DND-41 (cell line): ENCODE measurements at regions not wholly inside any gene's neighbourhood (a gene's known extent, or its start where the extent isn't known, plus 50 kb on each side); places are given as distances from the start of the nearest gene placed in this dataset.

ENCODE experiments used
- ATAC-seq: fragments of 200-7000 bp; cut with Tn5 transposase; 3 replicates; pipeline ENCODE4 v1.9.1; 2021; ENCODE audit warnings: low read depth; ENCODE audit not compliant: insufficient read depth
- DNase-seq: peaks from one replicate; pipeline ENCODE4 v3.0.0-alpha.2; 2020
- H2AFZ ChIP-seq: 2 replicates; pipeline ENCODE4 v1.6.0; 2012; ENCODE audit warnings: low read depth, low read length
- H3K27ac ChIP-seq: 2 replicates; pipeline ENCODE4 v1.5.1; 2012; ENCODE audit warnings: low read length, inconsistent platforms
- H3K27me3 ChIP-seq: fragments of 200-600 bp; sonication (generic); 2 replicates; pipeline ENCODE4 v1.6.0; 2012; ENCODE audit warnings: low read length, mild to moderate bottlenecking, inconsistent platforms; ENCODE audit not compliant: insufficient read depth, poor library complexity
- H3K36me3 ChIP-seq: 2 replicates; pipeline ENCODE4 v1.5.1; 2012; ENCODE audit warnings: low read length, inconsistent platforms; ENCODE audit not compliant: insufficient read depth
- H3K4me1 ChIP-seq: 2 replicates; pipeline ENCODE4 v1.5.1; 2012; ENCODE audit warnings: mild to moderate bottlenecking, low read length; ENCODE audit not compliant: insufficient read depth
- H3K4me2 ChIP-seq: 2 replicates; pipeline ENCODE4 v1.6.0; 2012; ENCODE audit warnings: mild to moderate bottlenecking, moderate library complexity, low read length, inconsistent platforms; ENCODE audit not compliant: insufficient read depth
- H3K4me3 ChIP-seq, 2 experiments: fragments of 200-600 bp in 1 of 2; shearing (Covaris generic) in 1 of 2; 2 replicates each; pipeline ENCODE4 v1.5.1; 2012 to 2016; ENCODE audit warnings: inconsistent platforms in 2 of 2, low read length in 2 of 2, mild to moderate bottlenecking in 2 of 2, low read depth in 1 of 2, moderate library complexity in 1 of 2
- H3K79me2 ChIP-seq: 2 replicates; pipeline ENCODE4 v1.6.0; 2012; ENCODE audit warnings: low read length, inconsistent platforms; ENCODE audit not compliant: insufficient read depth
- H3K9ac ChIP-seq: 2 replicates; pipeline ENCODE4 v1.6.0; 2012; ENCODE audit warnings: low read depth, mild to moderate bottlenecking, inconsistent platforms, low read length, moderate library complexity
- H3K9me3 ChIP-seq: 2 replicates; pipeline ENCODE4 v1.5.1; 2012; ENCODE audit warnings: low read length, moderate library complexity, mild to moderate bottlenecking, inconsistent platforms; ENCODE audit not compliant: insufficient read depth, severe bottlenecking
- H4K20me1 ChIP-seq: 2 replicates; pipeline ENCODE4 v1.6.0; 2012; ENCODE audit warnings: low read length; ENCODE audit not compliant: insufficient read depth
- EZH2 ChIP-seq: IDR thresholded peaks from 3 replicates; pipeline ENCODE4 v1.6.1; 2012; ENCODE audit warnings: borderline replicate concordance, low read depth, mild to moderate bottlenecking, moderate library complexity, low read length, inconsistent platforms; ENCODE audit not compliant: severe bottlenecking
- TF ChIP-seq, protein P1 (sequence below): IDR thresholded peaks from 2 replicates; pipeline ENCODE4 v1.5.1; 2012; ENCODE audit warnings: borderline replicate concordance, low read length, moderate library complexity, mild to moderate bottlenecking; ENCODE audit not compliant: poor library complexity, severe bottlenecking; ENCODE audit errors: extremely low read depth

DNA sequence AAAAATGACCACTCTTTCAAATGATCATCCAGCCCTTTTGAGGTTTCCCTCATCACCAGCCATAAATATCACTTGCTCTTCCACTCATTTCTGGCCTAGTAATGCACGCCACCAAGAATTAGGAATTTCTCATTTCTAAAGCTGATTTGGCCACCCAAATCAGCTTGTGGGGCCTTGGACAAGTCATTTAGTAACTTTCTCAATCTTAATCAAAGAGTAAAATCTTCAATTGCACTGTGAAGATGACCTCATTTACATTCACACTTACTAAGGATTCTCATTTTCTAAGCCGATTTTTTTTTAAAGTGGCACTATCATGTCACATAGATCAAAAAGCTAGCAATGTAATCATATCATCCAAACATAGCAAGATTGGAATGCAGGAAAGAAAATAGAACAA, 150.0 kb upstream of the HHIP start:
- Histone ChIP-seq H3K4me1 (no peaks in the 10 kb centered on the region), H2AFZ (no peak overlapping the region), H3K27me3 (no peaks in the 10 kb centered on the region), H3K9ac (no peak overlapping the region), H3K4me3 (no peak overlapping the region), H3K36me3 (no peaks in the 10 kb centered on the region), H3K4me2 (no peak overlapping the region), H3K79me2 (no peaks in the 10 kb centered on the region), H3K27ac (no peak overlapping the region), H4K20me1 (no peaks in the 10 kb centered on the region), H3K9me3 (no peaks in the 10 kb centered on the region)
- ATAC-seq: no peak
- no peak for DNase-seq
- no peak for TF ChIP-seq EZH2
- TF ChIP-seq, protein P1, sequence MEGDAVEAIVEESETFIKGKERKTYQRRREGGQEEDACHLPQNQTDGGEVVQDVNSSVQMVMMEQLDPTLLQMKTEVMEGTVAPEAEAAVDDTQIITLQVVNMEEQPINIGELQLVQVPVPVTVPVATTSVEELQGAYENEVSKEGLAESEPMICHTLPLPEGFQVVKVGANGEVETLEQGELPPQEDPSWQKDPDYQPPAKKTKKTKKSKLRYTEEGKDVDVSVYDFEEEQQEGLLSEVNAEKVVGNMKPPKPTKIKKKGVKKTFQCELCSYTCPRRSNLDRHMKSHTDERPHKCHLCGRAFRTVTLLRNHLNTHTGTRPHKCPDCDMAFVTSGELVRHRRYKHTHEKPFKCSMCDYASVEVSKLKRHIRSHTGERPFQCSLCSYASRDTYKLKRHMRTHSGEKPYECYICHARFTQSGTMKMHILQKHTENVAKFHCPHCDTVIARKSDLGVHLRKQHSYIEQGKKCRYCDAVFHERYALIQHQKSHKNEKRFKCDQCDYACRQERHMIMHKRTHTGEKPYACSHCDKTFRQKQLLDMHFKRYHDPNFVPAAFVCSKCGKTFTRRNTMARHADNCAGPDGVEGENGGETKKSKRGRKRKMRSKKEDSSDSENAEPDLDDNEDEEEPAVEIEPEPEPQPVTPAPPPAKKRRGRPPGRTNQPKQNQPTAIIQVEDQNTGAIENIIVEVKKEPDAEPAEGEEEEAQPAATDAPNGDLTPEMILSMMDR: no peak

DNA sequence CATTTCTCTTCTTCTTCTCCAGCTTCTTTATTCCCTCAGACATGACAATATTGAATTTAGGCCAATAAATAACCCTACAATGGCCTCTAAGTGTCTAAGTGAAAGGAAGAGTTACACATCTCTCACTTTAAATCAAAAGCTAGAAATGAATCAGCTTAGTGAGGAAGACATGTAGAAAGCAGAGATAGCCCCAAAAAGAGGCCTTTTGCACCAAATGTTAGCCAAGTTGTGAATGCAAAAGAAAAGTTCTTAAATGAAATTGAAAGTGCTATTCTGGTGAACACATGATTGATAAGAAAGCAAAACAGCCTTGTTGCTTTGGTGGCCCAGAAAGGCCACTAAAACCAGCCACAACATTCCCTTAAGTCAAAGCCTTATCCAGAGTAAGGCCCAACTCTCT, 146.2 kb upstream of the HHIP start:
- ATAC-seq (no peak), DNase-seq (no peak)
- no peaks in the 10 kb centered on the region for H3K27me3 ChIP-seq
- H3K4me2 ChIP-seq: no peak overlapping the region
- no peaks in the 10 kb centered on the region for H4K20me1 ChIP-seq
- TF ChIP-seq, protein P1: no peak
- no peak for TF ChIP-seq EZH2
- no peaks in the 10 kb centered on the region for H3K36me3 ChIP-seq
- no peaks in the 10 kb centered on the region for H3K79me2 ChIP-seq
- H3K9ac ChIP-seq: no peak overlapping the region
- no peaks in the 10 kb centered on the region for H3K9me3 ChIP-seq
- H3K27ac ChIP-seq: no peak overlapping the region
- H3K4me3 ChIP-seq: no peak overlapping the region
- peaks cover 7% of the 10 kb centered on the region for H3K4me1 ChIP-seq
- no peak overlapping the region for H2AFZ ChIP-seq

DNA sequence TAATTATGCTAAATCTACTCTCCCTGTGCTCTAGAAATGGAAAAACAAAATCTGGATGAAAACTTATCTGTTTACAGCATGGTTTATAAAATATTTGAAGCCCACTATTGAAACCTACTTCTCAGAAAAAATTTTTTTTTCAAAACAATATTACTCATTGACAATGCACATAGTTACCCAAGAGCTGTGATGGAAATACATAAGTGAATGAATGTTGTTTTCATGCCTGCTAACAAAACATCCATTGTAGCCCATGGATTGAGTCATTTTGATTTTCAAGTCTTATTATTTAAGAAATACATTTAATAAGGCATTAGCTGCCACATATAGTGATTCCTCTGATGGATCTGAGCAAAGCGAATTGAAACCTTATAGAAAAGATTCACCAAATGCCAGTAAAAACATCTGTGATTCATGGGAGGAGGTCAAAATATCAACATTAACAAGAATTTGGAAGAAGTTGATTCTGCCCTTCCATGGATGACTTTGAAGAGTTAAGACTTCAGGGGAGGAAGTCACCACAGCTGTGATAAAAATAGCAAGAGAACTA, 144.7 kb upstream of the HHIP start:
- no peak overlapping the region for H2AFZ ChIP-seq
- H3K9ac ChIP-seq: no peak overlapping the region
- no peak overlapping the region for H3K4me3 ChIP-seq

More for the DNA sequence above, 144.7 kb upstream of the HHIP start:
- H3K36me3 ChIP-seq: no peaks in the 10 kb centered on the region
- no peak overlapping the region for H3K27ac ChIP-seq
- no peak for TF ChIP-seq EZH2
- TF ChIP-seq, protein P1: no peak
- no peaks in the 10 kb centered on the region for H3K79me2 ChIP-seq
- no peaks in the 10 kb centered on the region for H4K20me1 ChIP-seq
- no peaks in the 10 kb centered on the region for H3K9me3 ChIP-seq
- no peak for ATAC-seq
- no peak overlapping the region for H3K4me2 ChIP-seq
- peaks cover under 1% of the 10 kb centered on the region for H3K27me3 ChIP-seq
- H3K4me1 ChIP-seq: peaks cover 17% of the 10 kb centered on the region
- DNase-seq: no peak
